K562 (cell line): ENCODE measurements at regions not wholly inside any gene's neighbourhood (a gene's known extent, or its start where the extent isn't known, plus 50 kb on each side); places are given as distances from the start of the nearest gene placed in this dataset.

ENCODE experiments used
- CBX1 ChIP-seq: sonication (generic); IDR thresholded peaks from 2 replicates; pipeline ENCODE4 v1.6.1; 2016; ENCODE audit warnings: antibody characterized with exemption, low read depth, mild to moderate bottlenecking
- CBX3 ChIP-seq, 2 experiments: IDR thresholded peaks; 1 replicate in 1 of 2; 2 replicates in 1 of 2; pipeline ENCODE4 v1.6.1; 2012; ENCODE audit warnings: inconsistent platforms in 2 of 2, low read length in 2 of 2, borderline replicate concordance in 1 of 2, control low read depth in 1 of 2
- CHD4 ChIP-seq: fragments of 200-600 bp; sonication (generic); IDR thresholded peaks from 3 replicates; pipeline ENCODE4 v1.6.1; 2012; ENCODE audit warnings: low read depth, mild to moderate bottlenecking, mixed read lengths, low read length, inconsistent platforms; ENCODE audit not compliant: insufficient read depth, insufficient replicate concordance, poor library complexity, severe bottlenecking
- FOXM1 ChIP-seq, 2 experiments: fragments of 450-650 bp in 1 of 2; sonication (generic) in 1 of 2; formaldehyde crosslinking in 1 of 2; IDR thresholded peaks; 2 replicates each; pipeline versions ENCODE4 v1.6.1 to v1.9.0; 2017 to 2022; ENCODE audit warnings: low read depth in 2 of 2, mild to moderate bottlenecking in 2 of 2, missing genetic modification reagents in 1 of 2, moderate library complexity in 1 of 2
- HDAC1 ChIP-seq, 2 experiments: fragments of 450-650 bp; IDR thresholded peaks; 2 replicates each; pipeline ENCODE4 v1.6.1; 2016 to 2017; ENCODE audit warnings: inconsistent platforms in 1 of 2, mild to moderate bottlenecking in 1 of 2, moderate library complexity in 1 of 2
- HDAC3 ChIP-seq: fragments of 450-650 bp; IDR thresholded peaks from 2 replicates; pipeline ENCODE4 v1.6.1; 2018; ENCODE audit warnings: borderline replicate concordance, mild to moderate bottlenecking, moderate library complexity; ENCODE audit not compliant: partially characterized antibody
- KDM1A ChIP-seq, 2 experiments: fragments of 450-650 bp; IDR thresholded peaks; 2 replicates each; pipeline ENCODE4 v1.6.1; 2016; ENCODE audit warnings: mild to moderate bottlenecking in 2 of 2
- NCOA4 ChIP-seq: fragments of 450-650 bp; IDR thresholded peaks from 2 replicates; pipeline ENCODE4 v1.6.1; 2018; ENCODE audit warnings: mild to moderate bottlenecking; ENCODE audit not compliant: partially characterized antibody
- PHF20 ChIP-seq: fragments of 450-650 bp; IDR thresholded peaks from 2 replicates; pipeline ENCODE4 v1.6.1; 2018; ENCODE audit not compliant: partially characterized antibody
- RBM25 ChIP-seq: fragments of 200-400 bp; formaldehyde crosslinking; IDR thresholded peaks from 2 replicates; pipeline ENCODE4 v1.6.1; 2018; ENCODE audit warnings: low read length, low read depth, moderate library complexity; ENCODE audit not compliant: severe bottlenecking
- ZFP36 ChIP-seq: fragments of 150-350 bp; IDR thresholded peaks from 2 replicates; pipeline ENCODE4 v1.6.1; 2018; ENCODE audit warnings: low read length, low read depth; ENCODE audit not compliant: partially characterized antibody
- ZNF217 ChIP-seq: sonication (generic); formaldehyde crosslinking; IDR thresholded peaks from 2 replicates; pipeline ENCODE4 v1.8.0; 2022; ENCODE audit warnings: mild to moderate bottlenecking, missing genetic modification reagents
- ZNF24 ChIP-seq: fragments of 450-650 bp; IDR thresholded peaks from 2 replicates; pipeline ENCODE4 v1.6.1; 2016
- ZNF77 ChIP-seq: fragments of 250-450 bp; sonication (Bioruptor Pico); IDR thresholded peaks from 2 replicates; pipeline ENCODE4 v1.5.0; 2020
- TF ChIP-seq, protein P1 (sequence below): sonication (generic); formaldehyde crosslinking; IDR thresholded peaks from 2 replicates; pipeline ENCODE4 v1.8.0; 2022; ENCODE audit warnings: mild to moderate bottlenecking, missing genetic modification reagents

DNA sequence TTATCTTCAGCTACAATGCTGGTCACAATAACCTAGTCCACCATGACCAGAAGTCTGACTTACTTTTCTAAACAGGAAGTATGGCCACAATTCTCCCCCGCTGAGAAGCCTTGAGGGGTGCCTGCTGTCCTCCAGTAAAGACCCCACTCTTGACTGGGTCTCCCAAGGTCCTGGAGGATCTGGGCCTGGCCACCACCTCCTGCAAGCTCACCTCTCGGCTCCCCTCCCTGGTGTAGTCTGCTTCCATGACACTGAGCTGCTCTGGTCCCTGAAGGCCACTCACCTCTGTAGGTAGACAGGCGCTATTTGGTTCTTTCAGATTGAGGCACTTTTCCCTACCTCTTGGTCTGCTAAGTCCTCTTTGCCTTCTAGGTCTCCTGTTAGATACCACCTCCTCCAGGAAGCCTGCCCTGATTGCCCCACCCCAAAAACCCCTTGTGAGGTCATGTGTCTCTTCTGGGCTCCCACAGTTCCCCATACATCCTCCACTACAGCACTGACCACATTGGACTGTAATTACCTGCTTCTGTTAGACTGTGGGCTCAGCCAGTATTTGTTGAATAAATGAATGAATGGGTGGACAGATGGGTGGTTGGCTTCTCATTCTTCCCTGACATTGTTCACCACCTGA lies 62.6 kb upstream of the IER5L start (continued):
- peak; percentile 19 for TF ChIP-seq PHF20
- TF ChIP-seq, protein P1, sequence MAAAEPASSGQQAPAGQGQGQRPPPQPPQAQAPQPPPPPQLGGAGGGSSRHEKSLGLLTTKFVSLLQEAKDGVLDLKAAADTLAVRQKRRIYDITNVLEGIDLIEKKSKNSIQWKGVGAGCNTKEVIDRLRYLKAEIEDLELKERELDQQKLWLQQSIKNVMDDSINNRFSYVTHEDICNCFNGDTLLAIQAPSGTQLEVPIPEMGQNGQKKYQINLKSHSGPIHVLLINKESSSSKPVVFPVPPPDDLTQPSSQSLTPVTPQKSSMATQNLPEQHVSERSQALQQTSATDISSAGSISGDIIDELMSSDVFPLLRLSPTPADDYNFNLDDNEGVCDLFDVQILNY (CRISPR knock-in tag) = no peak
- peak; percentile 96 for TF ChIP-seq RBM25
- TF ChIP-seq ZNF217 (CRISPR knock-in tag) = no peak
- 0 out of 2 replicates have a peak, but pooled peaks have one; percentile 46 for TF ChIP-seq FOXM1 (IDR thresholded peaks at IDR 0.05; ENCODE audit: low read depth)
- no peak for TF ChIP-seq FOXM1 (CRISPR knock-in tag; IDR thresholded peaks at IDR 0.05; ENCODE audit: low read depth)
- TF ChIP-seq CBX1 = peak; percentile 82
- TF ChIP-seq CBX3 (IDR thresholded peaks at IDR 0.05; ENCODE audit: borderline replicate concordance in 1 of 2, low read length in 2 of 2) = 0 out of 3 replicates have a peak, but pooled peaks of 1 of the 2 experiments have one; percentile 24
- TF ChIP-seq KDM1A (IDR thresholded peaks at IDR 0.05) = peak; percentile 75 to 87; a peak in 3 of 4 replicates
- TF ChIP-seq CHD4 = peak; percentile 70
- peak; percentile 79 for TF ChIP-seq ZNF24
- TF ChIP-seq ZNF77 (CRISPR knock-in tag) = no peak
- peak; percentile 100 for TF ChIP-seq ZFP36
- no peak for TF ChIP-seq NCOA4
- peak in 1 of 2 experiments; percentile 44; a peak in 1 of 4 replicates for TF ChIP-seq HDAC1 (IDR thresholded peaks at IDR 0.05)
- TF ChIP-seq HDAC3 = no peak
